GM12891 (cell line): ENCODE measurements at regions not wholly inside any gene's neighbourhood (a gene's known extent, or its start where the extent isn't known, plus 50 kb on each side); places are given as distances from the start of the nearest gene placed in this dataset.

Source experiments
- DNase-seq: peaks from one replicate; pipeline ENCODE4 v3.0.0; 2011; ENCODE audit warnings: low spot score; ENCODE audit not compliant: insufficient read length
- FAIRE-seq: peaks from 2 replicates; lab custom pipeline; 2011; peaks lifted over from hg19 to GRCh38; lab: Jason Lieb, UNC
- PAX5 ChIP-seq: IDR thresholded peaks from 2 replicates; pipeline ENCODE4 v1.6.1; 2011; ENCODE audit warnings: low read length, moderate library complexity, mild to moderate bottlenecking; ENCODE audit not compliant: insufficient read depth, severe bottlenecking
- POLR2A ChIP-seq: IDR thresholded peaks from 2 replicates; pipeline ENCODE4 v1.6.1; 2011; ENCODE audit warnings: low read depth, low read length, control low read depth
- POLR2AphosphoS5 ChIP-seq: IDR thresholded peaks from 2 replicates; pipeline ENCODE4 v1.6.1; 2011; ENCODE audit warnings: low read depth, low read length, control low read depth
- POU2F2 ChIP-seq: IDR thresholded peaks from 2 replicates; pipeline ENCODE4 v1.6.1; 2011; ENCODE audit warnings: low read depth, mild to moderate bottlenecking, control low read depth, low read length, moderate library complexity
- SPI1 ChIP-seq: IDR thresholded peaks from 2 replicates; pipeline ENCODE4 v1.6.1; 2011; ENCODE audit warnings: low read depth, low read length, control low read depth
- TAF1 ChIP-seq: IDR thresholded peaks from 2 replicates; pipeline ENCODE4 v1.6.1; 2011; ENCODE audit warnings: low read depth, low read length, control low read depth

- DNase-seq: no peak
- FAIRE-seq: no peak
- TF ChIP-seq POU2F2: no peak
- no peak for TF ChIP-seq PAX5
- TF ChIP-seq POLR2A: no peak
- no peak for TF ChIP-seq TAF1
- TF ChIP-seq SPI1: no peak
- no peak for TF ChIP-seq POLR2AphosphoS5
These were observed 783.2 kb downstream of the RPA4 start for GRCh38 chrX:97666890-97667289.

- no peak for TF ChIP-seq POLR2A
- no peak for TF ChIP-seq POU2F2
- no peak for TF ChIP-seq POLR2AphosphoS5
- no peak for TF ChIP-seq PAX5
- TF ChIP-seq TAF1: no peak
- TF ChIP-seq SPI1: no peak
- FAIRE-seq: no peak
- DNase-seq: no peak
These were observed 784.4 kb downstream of the RPA4 start for GRCh38 chrX:97668126-97668525.

GRCh38 chrX:97672138-97672537 lies 788.4 kb downstream of the RPA4 start:
- DNase-seq: no peak
- FAIRE-seq: no peak
- TF ChIP-seq POLR2A (no peak), POLR2AphosphoS5 (no peak), POU2F2 (no peak), SPI1 (no peak), PAX5 (no peak), TAF1 (no peak)

GRCh38 chrX:97672608-97673007 lies 788.9 kb downstream of the RPA4 start:
- FAIRE-seq (no peak), DNase-seq (no peak)
- no peak for TF ChIP-seq PAX5
- TF ChIP-seq TAF1: no peak
- TF ChIP-seq POLR2AphosphoS5: no peak
- TF ChIP-seq POU2F2: no peak
- TF ChIP-seq POLR2A: no peak
- no peak for TF ChIP-seq SPI1

- FAIRE-seq (no peak), DNase-seq (no peak)
- TF ChIP-seq SPI1 (no peak), PAX5 (no peak), TAF1 (no peak), POU2F2 (no peak), POLR2A (no peak), POLR2AphosphoS5 (no peak)
These were observed 789.4 kb downstream of the RPA4 start for GRCh38 chrX:97673135-97673534.

- TF ChIP-seq POLR2AphosphoS5 (no peak), POU2F2 (no peak), SPI1 (no peak), POLR2A (no peak), TAF1 (no peak), PAX5 (no peak)
- no peak for FAIRE-seq
- no peak for DNase-seq
These were observed 799.5 kb downstream of the RPA4 start for GRCh38 chrX:97682991-97683840.

GRCh38 chrX:97685753-97686152 lies 802.0 kb downstream of the RPA4 start:
- FAIRE-seq (peak; percentile 76), DNase-seq (no peak)
- TF ChIP-seq POLR2AphosphoS5: no peak
- TF ChIP-seq SPI1: no peak
- TF ChIP-seq PAX5: no peak
- no peak for TF ChIP-seq POU2F2
- no peak for TF ChIP-seq TAF1
- no peak for TF ChIP-seq POLR2A

- no peak for FAIRE-seq
- no peak for TF ChIP-seq POLR2A
- TF ChIP-seq POU2F2: no peak
- no peak for TF ChIP-seq POLR2AphosphoS5
- no peak for TF ChIP-seq TAF1
- TF ChIP-seq SPI1: no peak
- no peak for TF ChIP-seq PAX5
- DNase-seq: no peak
These were observed 808.3 kb downstream of the RPA4 start for GRCh38 chrX:97691901-97692455.

- FAIRE-seq (no peak), DNase-seq (no peak)
- TF ChIP-seq PAX5 (no peak), POLR2AphosphoS5 (no peak)
These were observed 808.9 kb downstream of the RPA4 start for GRCh38 chrX:97692575-97692974.

- no peak for TF ChIP-seq TAF1
- TF ChIP-seq POU2F2: no peak
- TF ChIP-seq POLR2AphosphoS5: no peak
- no peak for FAIRE-seq
- DNase-seq: no peak
These were observed 816.8 kb downstream of the RPA4 start for GRCh38 chrX:97700547-97700946.

- TF ChIP-seq SPI1 (no peak), POU2F2 (no peak), POLR2AphosphoS5 (no peak), TAF1 (no peak), POLR2A (no peak), PAX5 (no peak)
- DNase-seq: no peak
- no peak for FAIRE-seq
These were observed 820.8 kb downstream of the RPA4 start for GRCh38 chrX:97704474-97704873.
